Ovary (tissue), 3 donors: ENCODE measurements at regions not wholly inside any gene's neighbourhood (a gene's known extent, or its start where the extent isn't known, plus 50 kb on each side); places are given as distances from the start of the nearest gene placed in this dataset.

Source experiments
- CTCF ChIP-seq, 3 donors: fragments of 450-650 bp in 2 of 3; fragments of 200-600 bp in 1 of 3; IDR thresholded peaks; one replicate each; pipeline versions ENCODE4 v1.5.1 to v1.8.0; 2016 to 2022; ENCODE audit warnings: antibody characterized with exemption in 3 of 3, mild to moderate bottlenecking in 1 of 3
- EP300 ChIP-seq: sonication (generic); formaldehyde crosslinking; IDR thresholded peaks from one replicate; pipeline ENCODE4 v1.6.1; 2017; ENCODE audit warnings: antibody characterized with exemption
- POLR2A ChIP-seq: fragments of 450-650 bp; IDR thresholded peaks from one replicate; pipeline ENCODE4 v1.6.1; 2017; ENCODE audit warnings: antibody characterized with exemption, mild to moderate bottlenecking, moderate library complexity
- donor health status: DM: no; HTN: no; CAD: no.

- TF ChIP-seq CTCF (IDR thresholded peaks at IDR 0.05) (no peak), POLR2A (no peak), EP300 (no peak)
Measured at GRCh38 chr21:26759731-26760130, 85.5 kb downstream of the ADAMTS1 start.
